ENCODE measurements at regions not wholly inside any gene's neighbourhood (a gene's known extent, or its start where the extent isn't known, plus 50 kb on each side); places are given as distances from the start of the nearest gene placed in this dataset.
"Not testable (repeated sequence)": the region's sequence is repeated elsewhere in the genome, so short reads cannot be mapped to it uniquely, and the experiment has no call there.

DNA sequence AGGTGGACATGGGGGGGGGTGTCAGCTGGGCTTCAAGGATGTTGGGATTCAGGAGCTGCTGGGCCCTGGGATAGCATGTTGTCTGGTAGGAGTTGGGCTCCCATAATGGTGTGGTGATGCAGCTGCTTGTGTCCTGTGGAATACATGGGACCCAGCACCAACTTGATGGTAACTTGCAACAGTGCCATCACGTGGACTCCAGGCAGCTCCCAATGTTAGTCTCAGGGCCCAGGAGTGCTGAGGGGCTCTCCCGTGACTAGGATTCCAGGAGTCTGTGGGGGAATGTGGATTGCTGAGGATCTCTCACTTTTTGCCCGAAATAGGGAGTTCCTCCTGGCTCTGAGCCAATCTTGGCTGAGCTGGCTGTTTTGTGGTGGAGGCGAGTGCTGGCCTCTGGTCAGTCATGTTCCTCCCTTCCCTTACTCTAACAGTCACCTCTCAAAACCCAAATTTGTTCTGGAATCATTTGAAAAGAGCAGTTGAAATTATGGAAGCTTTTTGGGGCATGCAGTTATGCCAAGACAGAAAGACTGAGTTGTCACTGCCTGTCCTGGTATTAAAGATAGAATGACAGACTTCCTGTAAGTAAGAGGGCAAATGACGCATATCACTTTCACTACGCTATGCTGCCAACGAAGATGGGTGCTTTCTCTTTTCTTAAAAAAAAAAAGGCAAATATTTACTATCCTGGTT lies 607.1 kb downstream of the ADCYAP1 start:
- no peak overlapping the region for H3K4me3 Mint-ChIP-seq (ENCODE audit: unreplicated experiment)
- H3K36me3 Mint-ChIP-seq (ENCODE audit: insufficient read depth, unreplicated experiment): no peaks in the 10 kb centered on the region

DNA sequence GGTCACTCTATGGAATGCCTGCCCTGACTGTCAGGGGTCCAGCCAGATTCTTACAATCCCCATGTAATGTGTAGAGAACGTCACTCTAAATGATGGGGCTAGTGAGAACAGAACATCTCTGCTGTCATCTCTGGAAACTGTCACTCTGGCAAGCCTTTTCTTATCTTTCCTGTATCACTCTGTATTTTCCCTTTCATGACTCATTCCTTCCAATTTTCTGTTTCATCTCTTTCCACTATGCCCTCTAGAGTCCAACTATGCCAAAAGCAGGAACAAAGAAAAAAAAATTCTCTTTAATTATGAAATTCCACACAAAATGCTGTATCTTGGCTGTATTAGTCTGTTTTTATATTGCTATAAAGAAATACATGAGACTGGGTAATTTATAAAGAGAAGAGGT lies 608.8 kb downstream of the ADCYAP1 start:
- intact Hi-C loops (cut with micrococcal nuclease; ENCODE audit: unreplicated experiment): no loop called here
- CTCF ChIA-PET: no interaction called here
- no peaks in the 10 kb centered on the region for H3K27me3 ChIP-seq (replicated peaks; ENCODE audit: control insufficient read depth, insufficient read depth, low read length)
- H3K36me3 ChIP-seq (ENCODE audit: control insufficient read depth, insufficient read depth, low read length): no peaks in the 10 kb centered on the region
- H3K4me3 ChIP-seq (ENCODE audit: low read depth, low read length): no peak overlapping the region
- Mint-ChIP-seq H3K27me3 (ENCODE audit: insufficient read depth, unreplicated experiment) (peaks cover 3% of the 10 kb centered on the region), H3K4me3 (ENCODE audit: unreplicated experiment) (no peak overlapping the region), H3K9me3 (ENCODE audit: unreplicated experiment) (no peaks in the 10 kb centered on the region), H3K4me1 (ENCODE audit: low read depth, unreplicated experiment) (no peaks in the 10 kb centered on the region), H3K27ac (ENCODE audit: unreplicated experiment) (peak overlapping the region; percentile 68), H3K36me3 (ENCODE audit: insufficient read depth, unreplicated experiment) (no peaks in the 10 kb centered on the region)
- POLR2A ChIA-PET: no interaction called here
- BruUV-seq (replicated peaks): no TSS peak
- TF ChIP-seq, protein P1, sequence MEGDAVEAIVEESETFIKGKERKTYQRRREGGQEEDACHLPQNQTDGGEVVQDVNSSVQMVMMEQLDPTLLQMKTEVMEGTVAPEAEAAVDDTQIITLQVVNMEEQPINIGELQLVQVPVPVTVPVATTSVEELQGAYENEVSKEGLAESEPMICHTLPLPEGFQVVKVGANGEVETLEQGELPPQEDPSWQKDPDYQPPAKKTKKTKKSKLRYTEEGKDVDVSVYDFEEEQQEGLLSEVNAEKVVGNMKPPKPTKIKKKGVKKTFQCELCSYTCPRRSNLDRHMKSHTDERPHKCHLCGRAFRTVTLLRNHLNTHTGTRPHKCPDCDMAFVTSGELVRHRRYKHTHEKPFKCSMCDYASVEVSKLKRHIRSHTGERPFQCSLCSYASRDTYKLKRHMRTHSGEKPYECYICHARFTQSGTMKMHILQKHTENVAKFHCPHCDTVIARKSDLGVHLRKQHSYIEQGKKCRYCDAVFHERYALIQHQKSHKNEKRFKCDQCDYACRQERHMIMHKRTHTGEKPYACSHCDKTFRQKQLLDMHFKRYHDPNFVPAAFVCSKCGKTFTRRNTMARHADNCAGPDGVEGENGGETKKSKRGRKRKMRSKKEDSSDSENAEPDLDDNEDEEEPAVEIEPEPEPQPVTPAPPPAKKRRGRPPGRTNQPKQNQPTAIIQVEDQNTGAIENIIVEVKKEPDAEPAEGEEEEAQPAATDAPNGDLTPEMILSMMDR (IDR thresholded peaks at IDR 0.05; ENCODE audit: insufficient read depth in 1 of 2, low read depth in 1 of 2, low read length in 1 of 2, severe bottlenecking in 1 of 2, unreplicated experiment in 1 of 2): peak in 1 of 2 experiments; percentile 45
- no peaks in the 10 kb centered on the region for H3K9me3 ChIP-seq
- no peaks in the 10 kb centered on the region for H3K4me1 ChIP-seq
- no peak for DNase-seq

More for the DNA sequence above, 607.1 kb downstream of the ADCYAP1 start:
- Mint-ChIP-seq H3K27me3 (ENCODE audit: insufficient read depth, unreplicated experiment) (peaks cover 3% of the 10 kb centered on the region), H3K27ac (ENCODE audit: unreplicated experiment) (no peak overlapping the region), H3K9me3 (ENCODE audit: unreplicated experiment) (no peaks in the 10 kb centered on the region), H3K4me1 (ENCODE audit: low read depth, unreplicated experiment) (no peaks in the 10 kb centered on the region)
- no peaks in the 10 kb centered on the region for H3K36me3 ChIP-seq (ENCODE audit: control insufficient read depth, insufficient read depth, low read length)
- H3K27me3 ChIP-seq (replicated peaks; ENCODE audit: control insufficient read depth, insufficient read depth, low read length): no peaks in the 10 kb centered on the region
- no TSS peak for BruUV-seq (replicated peaks)
- intact Hi-C loops (cut with micrococcal nuclease; ENCODE audit: unreplicated experiment): no loop called here
- ChIA-PET CTCF (no interaction called here), POLR2A (no interaction called here)
- no peak overlapping the region for H3K4me3 ChIP-seq (ENCODE audit: low read depth, low read length)
- no peak for DNase-seq
- H3K9me3 ChIP-seq: no peaks in the 10 kb centered on the region
- TF ChIP-seq, protein P1 (IDR thresholded peaks at IDR 0.05; ENCODE audit: insufficient read depth in 1 of 2, low read depth in 1 of 2, low read length in 1 of 2, severe bottlenecking in 1 of 2, unreplicated experiment in 1 of 2): no peak
- H3K4me1 ChIP-seq: no peaks in the 10 kb centered on the region

DNA sequence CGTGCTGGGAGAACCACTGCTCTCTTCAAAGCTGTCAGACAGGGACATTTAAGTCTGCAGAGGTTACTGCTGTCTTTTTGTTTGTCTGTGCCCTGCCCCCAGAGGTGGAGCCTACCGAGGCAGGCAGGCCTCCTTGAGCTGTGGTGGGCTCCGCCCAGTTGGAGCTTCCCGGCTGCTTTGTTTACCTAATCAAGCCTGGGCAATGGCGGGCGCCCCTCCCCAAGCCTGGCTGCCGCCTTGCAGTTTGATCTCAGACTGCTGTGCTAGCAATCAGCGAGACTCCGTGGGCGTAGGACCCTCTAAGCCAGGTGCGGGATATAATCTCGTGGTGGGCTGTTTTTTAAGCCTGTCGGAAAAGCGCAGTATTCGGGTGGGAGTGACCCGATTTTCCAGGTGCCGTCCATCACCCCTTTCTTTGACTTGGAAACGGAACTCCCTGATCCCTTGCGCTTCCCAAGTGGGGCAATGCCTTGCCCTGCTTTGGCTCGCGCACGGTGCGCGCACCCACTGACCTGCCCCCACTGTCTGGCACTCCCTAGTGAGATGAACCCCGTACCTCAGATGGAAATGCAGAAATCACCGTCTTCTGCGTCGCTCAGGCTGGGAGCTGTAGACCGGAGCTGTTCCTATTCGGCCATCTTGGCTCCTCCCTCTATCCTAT lies 617.0 kb downstream of the ADCYAP1 start:
- intact Hi-C loops (cut with micrococcal nuclease; ENCODE audit: unreplicated experiment); H3K36me3 ChIP-seq (ENCODE audit: control insufficient read depth, insufficient read depth, low read length); CTCF ChIA-PET; H3K36me3 Mint-ChIP-seq (ENCODE audit: insufficient read depth, unreplicated experiment); H3K27me3 Mint-ChIP-seq (ENCODE audit: insufficient read depth, unreplicated experiment); H3K4me1 Mint-ChIP-seq (ENCODE audit: low read depth, unreplicated experiment); H3K9me3 ChIP-seq; H3K9me3 Mint-ChIP-seq (ENCODE audit: unreplicated experiment); POLR2A ChIA-PET; BruUV-seq (replicated peaks); H3K4me1 ChIP-seq; H3K4me3 ChIP-seq (ENCODE audit: low read depth, low read length); H3K27me3 ChIP-seq (replicated peaks; ENCODE audit: control insufficient read depth, insufficient read depth, low read length): not testable (repeated sequence)
- Mint-ChIP-seq H3K27ac (ENCODE audit: unreplicated experiment) (peak overlapping the region; percentile 58), H3K4me3 (ENCODE audit: unreplicated experiment) (peak overlapping the region; percentile 76)
- DNase-seq: peak in 1 of 2 experiments; percentile 5

Measured in Caco-2 (cell line).